A549 (cell line): ENCODE measurements at regions not wholly inside any gene's neighbourhood (a gene's known extent, or its start where the extent isn't known, plus 50 kb on each side); places are given as distances from the start of the nearest gene placed in this dataset.

Source experiments
- ATAC-seq, 2 experiments: fragments of 200-7000 bp in 1 of 2; fragments of >200 bp in 1 of 2; cut with Nextera tagmentation in 1 of 2; cut with Tn5 transposase in 1 of 2; 3 replicates each; pipeline versions ENCODE4 v1.8.0 to v1.9.1; 2018 to 2020; ENCODE audit warnings: mild to moderate bottlenecking in 1 of 2, moderate library complexity in 1 of 2
- CTCF ChIA-PET: fragments of 300-600 bp; sonication (Branson Sonifier 250); formaldehyde crosslinking; extraction: SDS; loops from one replicate; lab custom pipeline; 2021; ENCODE audit warnings: antibody characterized with exemption, inconsistent platforms; lab: Yijun Ruan, JAX
- POLR2A ChIA-PET: fragments of 350-600 bp; formaldehyde crosslinking; extraction: SDS; loops from one replicate; lab custom pipeline; 2021; ENCODE audit warnings: antibody characterized with exemption, inconsistent platforms; lab: Yijun Ruan, JAX
- DNase-seq, 2 experiments: peaks; one replicate each; pipeline versions ENCODE4 v3.0.0 to v3.0.0-alpha.2; 2011 to 2016; ENCODE audit warnings: low read depth in 1 of 2, low spot score in 1 of 2
- FAIRE-seq: peaks from 2 replicates; lab custom pipeline; 2011; peaks lifted over from hg19 to GRCh38; lab: Jason Lieb, UNC
- H3K27ac ChIP-seq, 2 experiments: fragments of >200 bp; sonication (Bioruptor Twin); formaldehyde crosslinking; 3 replicates each; pipeline ENCODE4 v1.5.1; 2016 to 2017
- H3K4me1 ChIP-seq: fragments of >200 bp; sonication (Bioruptor Twin); formaldehyde crosslinking; 3 replicates; pipeline ENCODE4 v1.6.1; 2016
- H3K4me2 ChIP-seq: fragments of >200 bp; sonication (Bioruptor Twin); formaldehyde crosslinking; 3 replicates; pipeline ENCODE4 v1.6.1; 2016
- H3K4me3 ChIP-seq: fragments of >200 bp; sonication (Bioruptor Twin); formaldehyde crosslinking; 3 replicates; pipeline ENCODE4 v1.5.1; 2016
- H3K9me3 ChIP-seq: fragments of >200 bp; sonication (Bioruptor Twin); formaldehyde crosslinking; 3 replicates; pipeline ENCODE4 v1.6.1; 2016
- BCL3 ChIP-seq: fragments of >200 bp; sonication (Bioruptor Twin); formaldehyde crosslinking; IDR thresholded peaks from 3 replicates; pipeline ENCODE4 v1.6.1; 2016
- BHLHE40 ChIP-seq: IDR thresholded peaks from 2 replicates; pipeline ENCODE4 v1.6.1; 2012; ENCODE audit warnings: low read depth, low read length, inconsistent platforms
- CBX2 ChIP-seq: fragments of 200-600 bp; sonication (generic); IDR thresholded peaks from 2 replicates; pipeline ENCODE4 v1.6.1; 2016; ENCODE audit warnings: low read depth, mild to moderate bottlenecking, borderline replicate concordance
- CBX8 ChIP-seq: fragments of 200-600 bp; sonication (generic); IDR thresholded peaks from 2 replicates; pipeline ENCODE4 v1.6.1; 2016
- CEBPB ChIP-seq, 2 experiments: fragments of >200 bp in 1 of 2; sonication (Bioruptor Twin) in 1 of 2; formaldehyde crosslinking in 1 of 2; IDR thresholded peaks; 2 replicates each; pipeline ENCODE4 v1.6.1; 2012 to 2016
- CHD2 ChIP-seq: fragments of 150-350 bp; IDR thresholded peaks from 2 replicates; pipeline ENCODE4 v1.6.1; 2014; ENCODE audit warnings: low read length; ENCODE audit not compliant: partially characterized antibody
- CHD4 ChIP-seq: fragments of 200-600 bp; sonication (generic); IDR thresholded peaks from 2 replicates; pipeline ENCODE4 v1.6.1; 2016; ENCODE audit warnings: antibody characterized with exemption, mild to moderate bottlenecking, borderline replicate concordance
- CTCF ChIP-seq: fragments of >200 bp; sonication (Bioruptor Twin); formaldehyde crosslinking; IDR thresholded peaks from 3 replicates; pipeline ENCODE4 v1.5.1; 2016
- EHF ChIP-seq: fragments of 250-450 bp; sonication (Bioruptor Pico); IDR thresholded peaks from 2 replicates; pipeline ENCODE4 v1.5.0; 2020; ENCODE audit warnings: mild to moderate bottlenecking
- EP300 ChIP-seq, 2 experiments: fragments of >200 bp; sonication (Bioruptor Twin); formaldehyde crosslinking; IDR thresholded peaks; 2 replicates in 1 of 2; 3 replicates in 1 of 2; pipeline ENCODE4 v1.6.1; 2016 to 2017
- ESRRA ChIP-seq: fragments of 150-350 bp; IDR thresholded peaks from 2 replicates; pipeline ENCODE4 v1.6.1; 2014; ENCODE audit warnings: mild to moderate bottlenecking, low read length, borderline replicate concordance
- FOSB ChIP-seq: fragments of 250-450 bp; sonication (Bioruptor Pico); IDR thresholded peaks from 2 replicates; pipeline ENCODE4 v1.5.0; 2020; ENCODE audit warnings: mild to moderate bottlenecking, moderate library complexity
- FOXS1 ChIP-seq: fragments of 250-450 bp; sonication (Bioruptor Pico); IDR thresholded peaks from 2 replicates; pipeline ENCODE4 v1.5.0; 2020; ENCODE audit warnings: mild to moderate bottlenecking, moderate library complexity
- HEYL ChIP-seq: fragments of 250-450 bp; sonication (Bioruptor Pico); IDR thresholded peaks from 2 replicates; pipeline ENCODE4 v1.8.0; 2021; ENCODE audit warnings: mild to moderate bottlenecking, moderate library complexity
- HOXB13 ChIP-seq: fragments of 250-450 bp; sonication (Bioruptor Pico); IDR thresholded peaks from 2 replicates; pipeline ENCODE4 v1.5.0; 2020; ENCODE audit warnings: low read depth, mild to moderate bottlenecking, moderate library complexity
- HOXB5 ChIP-seq: fragments of 250-450 bp; sonication (Bioruptor Pico); IDR thresholded peaks from 2 replicates; pipeline ENCODE4 v1.5.0; 2020; ENCODE audit warnings: mild to moderate bottlenecking, moderate library complexity
- JUN ChIP-seq, 2 experiments: fragments of >200 bp; sonication (Bioruptor Twin); formaldehyde crosslinking; IDR thresholded peaks; 2 replicates in 1 of 2; 3 replicates in 1 of 2; pipeline ENCODE4 v1.6.1; 2016 to 2017
- JUNB ChIP-seq: fragments of >200 bp; sonication (Bioruptor Twin); formaldehyde crosslinking; IDR thresholded peaks from 2 replicates; pipeline ENCODE4 v1.6.1; 2016
- KDM1A ChIP-seq: fragments of 200-600 bp; sonication (generic); IDR thresholded peaks from 2 replicates; pipeline ENCODE4 v1.6.1; 2016; ENCODE audit warnings: low read depth, mild to moderate bottlenecking
- MAZ ChIP-seq: fragments of 150-350 bp; IDR thresholded peaks from 2 replicates; pipeline ENCODE4 v1.6.1; 2014; ENCODE audit warnings: antibody characterized with exemption, low read depth, low read length, borderline replicate concordance
- NR3C1 ChIP-seq: fragments of >200 bp; sonication (Bioruptor Twin); formaldehyde crosslinking; IDR thresholded peaks from 3 replicates; pipeline ENCODE4 v1.6.1; 2017
- PBX3 ChIP-seq: IDR thresholded peaks from 2 replicates; pipeline ENCODE4 v1.6.1; 2012
- RAD21 ChIP-seq, 2 experiments: fragments of >200 bp in 1 of 2; sonication (Bioruptor Twin) in 1 of 2; formaldehyde crosslinking in 1 of 2; IDR thresholded peaks in 1 of 2; conservative IDR thresholded peaks in 1 of 2; 2 replicates in 1 of 2; 3 replicates in 1 of 2; pipeline ENCODE4 v1.6.1; 2012 to 2018; ENCODE audit warnings: inconsistent platforms in 1 of 2
- RARB ChIP-seq: fragments of 250-450 bp; sonication (Bioruptor Pico); IDR thresholded peaks from 2 replicates; pipeline ENCODE4 v1.8.0; 2021; ENCODE audit warnings: mild to moderate bottlenecking, moderate library complexity
- RNF2 ChIP-seq: fragments of 200-600 bp; sonication (generic); IDR thresholded peaks from 2 replicates; pipeline ENCODE4 v1.6.1; 2016; ENCODE audit warnings: low read depth, mild to moderate bottlenecking, antibody characterized with exemption, moderate library complexity, borderline replicate concordance
- SMC3 ChIP-seq: fragments of >200 bp; sonication (Bioruptor Twin); formaldehyde crosslinking; IDR thresholded peaks from 3 replicates; pipeline ENCODE4 v1.6.1; 2018; ENCODE audit warnings: inconsistent platforms
- TP53 ChIP-seq: fragments of 250-450 bp; sonication (Bioruptor Pico); IDR thresholded peaks from 2 replicates; pipeline ENCODE4 v1.5.0; 2021; ENCODE audit warnings: mild to moderate bottlenecking, moderate library complexity
- ZC3H11A ChIP-seq: fragments of 450-650 bp; IDR thresholded peaks from 2 replicates; pipeline ENCODE4 v1.6.1; 2014; ENCODE audit warnings: antibody characterized with exemption, mild to moderate bottlenecking
- ZFP36 ChIP-seq: fragments of 450-650 bp; IDR thresholded peaks from 2 replicates; pipeline ENCODE4 v1.6.1; 2014; ENCODE audit warnings: borderline replicate concordance; ENCODE audit not compliant: partially characterized antibody
- WGBS: methylation state at CpG from one replicate; pipeline ENCODE4 v1.1.6; 2017; ENCODE audit errors: missing lambda C conversion rate; 5-methylcytosine and 5-hydroxymethylcytosine counted together

- CTCF ChIA-PET: no interaction called here
- H3K4me3 ChIP-seq: no peak overlapping the region
- no peak overlapping the region for H3K4me2 ChIP-seq
- no peak overlapping the region for H3K27ac ChIP-seq
- no peak for FAIRE-seq
- 92% methylated on average over 3 of the region's 3 CpGs for WGBS
- POLR2A ChIA-PET: no interaction called here
- no peak for ATAC-seq
- no peak for DNase-seq
- H3K4me1 ChIP-seq: no peaks in the 10 kb centered on the region
- H3K9me3 ChIP-seq: no peaks in the 10 kb centered on the region
- TF ChIP-seq HEYL (CRISPR knock-in tag) (no peak), CHD2 (no peak), FOSB (CRISPR knock-in tag) (no peak), JUN (IDR thresholded peaks at IDR 0.05) (no peak), HOXB5 (CRISPR knock-in tag) (no peak), ZFP36 (no peak), CBX2 (no peak)
Observed at GRCh38 chr2:207422380-207422779, 107.4 kb upstream of the CREB1 start.

- Histone ChIP-seq H3K4me1 (no peaks in the 10 kb centered on the region), H3K27ac (no peak overlapping the region)
- WGBS: 91% methylated on average over 3 of the region's 3 CpGs
- ATAC-seq (no peak), DNase-seq (no peak), FAIRE-seq (no peak)
- POLR2A ChIA-PET: no interaction called here
- no peak for TF ChIP-seq CHD2
- no peak for TF ChIP-seq RARB
- no peak for TF ChIP-seq CBX8
- TF ChIP-seq NR3C1: no peak
- TF ChIP-seq SMC3: no peak
- TF ChIP-seq RNF2: no peak
- TF ChIP-seq RAD21 (conservative IDR thresholded peaks at IDR 0.05 in 1 of 2, IDR thresholded peaks at IDR 0.05 in 1 of 2): no peak
- TF ChIP-seq PBX3: no peak
- no peak for TF ChIP-seq EP300 (IDR thresholded peaks at IDR 0.05)
- no peak for TF ChIP-seq MAZ
- TF ChIP-seq, all 56 proteins: peak for 0
- no peak overlapping the region for H3K4me3 ChIP-seq
- CTCF ChIA-PET: interaction anchor here (0.7 to 1.3 kb wide), 2 partner anchors 12 to 142 kb away, joined by 3 to 4 read pairs; no protein-coding TSS in a partner anchor
- no peak overlapping the region for H3K4me2 ChIP-seq
- no peaks in the 10 kb centered on the region for H3K9me3 ChIP-seq
Observed at GRCh38 chr2:207423886-207424285, 105.9 kb upstream of the CREB1 start.

GRCh38 chr2:207427986-207428385 is 101.8 kb upstream of the CREB1 start:
- no peak for ATAC-seq
- Histone ChIP-seq H3K4me3 (no peak overlapping the region), H3K9me3 (no peaks in the 10 kb centered on the region), H3K4me2 (no peak overlapping the region), H3K4me1 (no peaks in the 10 kb centered on the region)
- WGBS: 52% methylated on average over 2 of the region's 2 CpGs
- DNase-seq: no peak
- no peak for FAIRE-seq
- TF ChIP-seq CHD4 (no peak), CEBPB (IDR thresholded peaks at IDR 0.05) (peak; percentile 44 to 50; a peak in 2 of 4 replicates)
- TF ChIP-seq, all 56 proteins: peak for 1
- ChIA-PET CTCF (no interaction called here), POLR2A (no interaction called here)
- no peak overlapping the region for H3K27ac ChIP-seq

GRCh38 chr2:207428573-207428972 is 101.2 kb upstream of the CREB1 start:
- FAIRE-seq (no peak), ATAC-seq (no peak), DNase-seq (no peak)
- Histone ChIP-seq H3K4me3 (no peak overlapping the region), H3K9me3 (no peaks in the 10 kb centered on the region), H3K27ac (no peak overlapping the region), H3K4me1 (no peaks in the 10 kb centered on the region), H3K4me2 (no peak overlapping the region)
- ChIA-PET CTCF (no interaction called here), POLR2A (no interaction called here)
- 94% methylated on average over 1 of the region's 1 CpG for WGBS
- no peak for TF ChIP-seq TP53 (CRISPR knock-in tag)
- TF ChIP-seq ZFP36: no peak
- TF ChIP-seq FOXS1: no peak
- TF ChIP-seq RARB: no peak
- TF ChIP-seq ESRRA: no peak
- TF ChIP-seq JUNB: no peak
- TF ChIP-seq ZC3H11A: no peak
- no peak for TF ChIP-seq KDM1A
- TF ChIP-seq CBX2: no peak
- no peak for TF ChIP-seq HOXB13 (CRISPR knock-in tag)
- no peak for TF ChIP-seq CBX8
- TF ChIP-seq BHLHE40: no peak
- no peak for TF ChIP-seq BCL3
- no peak for TF ChIP-seq RNF2
- TF ChIP-seq CEBPB (IDR thresholded peaks at IDR 0.05): no peak
- TF ChIP-seq EHF (CRISPR knock-in tag): no peak
- TF ChIP-seq CTCF: no peak
- no peak for TF ChIP-seq PBX3
